CD4-positive, alpha-beta T cell treated with Interleukin-4 for 1 hour (primary cell): ENCODE measurements at regions not wholly inside any gene's neighbourhood (a gene's known extent, or its start where the extent isn't known, plus 50 kb on each side); places are given as distances from the start of the nearest gene placed in this dataset.
"Not testable (repeated sequence)": the region's sequence is repeated elsewhere in the genome, so short reads cannot be mapped to it uniquely, and the experiment has no call there.

ENCODE experiments used
- DNase-seq, 2 donors: peaks; one replicate each; pipeline ENCODE4 v3.0.0-alpha.2; 2020 to 2022

- peak; percentile 55 to 74 for DNase-seq
Observed at GRCh38 chr16:29157051-29157923, 172.4 kb downstream of the LAT start.

DNA sequence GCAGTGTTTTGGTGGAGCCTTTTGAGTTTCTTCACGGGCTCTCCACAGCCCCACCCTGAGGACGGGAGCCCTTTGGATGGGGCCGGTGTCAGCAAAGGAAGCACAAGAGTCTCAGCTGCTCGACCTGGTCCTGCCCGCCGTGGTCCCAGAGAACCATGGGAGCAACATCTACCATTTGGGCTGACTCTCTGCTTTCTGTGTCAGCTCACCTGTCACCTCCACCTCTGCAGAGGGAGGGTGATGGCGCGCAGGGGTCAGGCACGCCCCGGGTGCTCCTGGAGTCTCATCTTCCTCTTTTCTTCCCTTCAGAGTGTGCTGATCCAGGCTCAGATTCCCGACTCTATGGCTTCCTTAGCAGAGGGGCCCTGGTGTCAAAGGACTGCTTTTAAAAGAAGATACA lies 171.7 kb downstream of the LAT start:
- DNase-seq = no peak

DNA sequence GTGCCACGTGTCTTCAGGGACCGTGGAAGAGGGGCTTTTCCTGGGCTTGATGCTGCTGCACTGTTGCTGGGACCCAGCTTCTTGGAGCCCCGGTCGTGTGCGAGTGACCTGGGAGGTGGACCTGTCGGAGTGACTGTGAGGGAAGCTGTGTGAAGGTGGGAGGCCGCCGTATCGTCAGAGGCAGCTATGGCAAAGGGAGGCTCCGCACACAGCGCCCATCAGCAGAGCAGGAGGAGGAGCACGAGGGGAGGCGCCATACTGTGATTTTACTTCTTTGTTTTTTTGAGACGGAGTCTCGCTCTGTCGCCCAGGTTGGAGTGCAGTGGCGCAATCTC lies 171.0 kb downstream of the LAT start:
- not testable (repeated sequence) for DNase-seq

- DNase-seq = peak; percentile 22 to 57
Observed at GRCh38 chr16:29155131-29155865, 170.4 kb downstream of the LAT start.

DNA sequence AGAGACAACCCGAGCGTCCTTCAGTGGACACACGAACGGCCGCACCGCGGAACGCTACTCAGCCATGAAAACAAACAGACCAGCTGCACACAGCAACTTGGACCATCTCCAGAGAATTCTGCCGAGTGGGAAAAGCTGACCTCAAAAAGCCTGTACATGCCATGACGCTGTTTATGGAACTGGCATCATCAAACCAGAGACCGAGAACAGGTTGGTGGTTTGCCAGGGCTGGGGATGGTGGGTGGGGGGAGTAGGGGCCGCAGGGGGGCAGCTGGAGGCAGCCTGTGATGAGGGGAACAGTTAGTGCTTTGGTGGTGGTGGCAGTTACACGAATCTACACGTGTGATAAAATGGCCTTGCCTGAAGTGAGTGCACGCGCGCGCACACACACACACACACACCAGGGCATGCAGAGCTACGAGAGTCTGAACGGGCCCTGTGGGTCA lies 169.8 kb downstream of the LAT start:
- no peak for DNase-seq

DNA sequence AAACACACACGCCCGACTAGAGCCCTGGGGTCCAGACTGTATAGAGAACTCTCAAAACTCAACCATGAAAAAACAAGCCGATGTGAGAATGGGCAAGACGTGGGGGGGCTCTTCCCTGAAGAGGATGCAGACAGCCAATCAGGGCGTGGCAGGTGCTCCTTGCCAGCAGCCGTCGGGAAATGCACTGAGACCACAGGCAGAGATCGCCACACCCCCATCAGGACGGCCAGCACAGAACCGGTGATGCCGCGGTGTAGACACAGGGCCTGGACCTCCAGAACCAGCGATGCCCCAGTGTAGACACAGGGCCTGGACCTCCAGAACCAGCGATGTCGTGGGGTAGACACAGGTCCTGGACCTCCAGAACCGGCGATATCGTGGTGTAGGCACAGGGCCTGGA lies 169.2 kb downstream of the LAT start:
- DNase-seq = no peak

GRCh38 chr16:29153307-29153706 lies 168.5 kb downstream of the LAT start:
- DNase-seq = not testable (repeated sequence)

GRCh38 chr16:29152544-29153031 lies 167.7 kb downstream of the LAT start:
- not testable (repeated sequence) for DNase-seq

GRCh38 chr16:29151317-29151716 lies 166.5 kb downstream of the LAT start:
- DNase-seq = no peak

DNA sequence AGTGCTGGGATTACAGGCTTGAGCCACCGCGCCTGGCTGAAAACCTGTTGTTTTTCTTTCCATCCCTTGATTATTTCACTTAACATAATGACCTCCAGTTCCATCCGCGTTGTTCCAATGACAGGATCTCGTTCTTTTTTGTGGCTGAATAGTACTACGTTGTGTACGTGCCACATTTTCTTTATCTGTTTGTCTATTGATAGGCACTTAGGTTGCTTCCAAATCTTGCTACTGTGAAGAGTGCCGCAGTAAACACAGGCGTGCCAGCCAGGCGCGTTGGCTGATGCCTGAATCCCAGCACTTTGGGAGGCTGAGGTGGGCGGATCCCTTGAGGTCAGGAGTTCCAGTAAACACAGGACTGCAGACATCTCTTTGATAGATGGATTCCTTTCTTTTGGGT lies 165.1 kb downstream of the LAT start:
- DNase-seq = not testable (repeated sequence)

- peak; percentile 86 to 90 for DNase-seq
Observed at GRCh38 chr16:29148867-29149272, 164.0 kb downstream of the LAT start.

- DNase-seq = no peak
Observed at GRCh38 chr16:29148131-29148691, 163.4 kb downstream of the LAT start.

- not testable (repeated sequence) for DNase-seq
Observed at GRCh38 chr16:29147710-29148109, 162.9 kb downstream of the LAT start.

DNA sequence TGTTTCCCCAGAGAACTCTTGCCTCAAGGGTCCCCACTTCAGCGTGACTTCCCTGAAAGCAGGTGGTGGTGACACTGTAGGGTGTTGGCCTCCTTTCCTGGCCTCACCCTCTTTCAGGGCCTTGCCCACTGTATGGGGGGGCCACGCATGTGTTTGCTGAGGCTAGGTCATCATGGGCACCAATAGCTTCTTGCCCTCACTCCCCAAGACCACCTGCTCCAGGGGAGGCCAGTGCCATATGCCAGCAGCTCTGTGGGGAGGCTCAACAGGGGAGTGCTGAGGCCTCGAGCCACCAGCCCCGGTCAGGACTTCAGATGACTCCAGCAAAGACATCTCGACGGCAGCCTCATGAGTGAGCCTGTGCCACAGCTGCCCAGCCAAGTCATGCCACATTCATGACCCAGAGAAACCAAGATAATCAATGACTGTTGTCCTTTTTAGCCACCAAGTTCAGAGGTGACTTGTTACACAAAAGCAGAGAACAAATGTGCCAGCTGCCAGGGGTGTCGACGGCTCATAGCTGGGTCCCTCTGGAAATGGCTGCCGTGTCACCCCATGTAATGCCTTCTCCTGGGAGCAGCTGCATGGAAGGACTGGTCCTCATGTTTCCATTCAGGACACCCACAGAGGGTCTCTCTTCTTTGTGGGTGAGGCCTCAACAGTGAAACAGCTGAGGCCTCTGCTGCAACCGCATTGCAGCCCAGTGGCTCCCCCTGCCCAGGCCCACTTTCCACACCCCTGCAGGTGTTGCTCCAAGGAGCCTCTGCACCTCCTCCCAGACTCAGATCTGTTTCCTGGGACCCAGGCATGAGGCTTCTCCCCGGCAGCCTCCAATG lies 162.2 kb downstream of the LAT start:
- DNase-seq = not testable (repeated sequence)

DNA sequence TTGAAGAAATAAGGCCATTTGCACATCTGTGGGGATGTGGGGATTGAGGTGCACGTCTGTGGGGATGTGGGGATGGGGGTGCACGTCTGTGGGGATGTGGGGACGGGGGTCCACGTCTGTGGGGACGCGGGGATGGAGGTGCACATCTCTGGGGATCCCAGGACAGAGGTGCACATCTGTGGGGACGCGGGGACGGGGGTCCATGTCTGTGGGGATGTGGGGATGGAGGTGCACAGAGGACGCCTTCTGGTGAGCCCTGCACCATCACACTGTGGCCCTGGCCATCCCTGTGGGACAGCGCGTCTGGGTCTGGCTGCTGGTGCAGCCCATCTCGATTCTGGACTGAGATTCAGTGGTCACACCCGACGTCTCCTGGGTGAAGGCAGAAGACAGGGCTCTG lies 161.4 kb downstream of the LAT start:
- DNase-seq = no peak

GRCh38 chr16:29145486-29146225 lies 160.8 kb downstream of the LAT start:
- DNase-seq = not testable (repeated sequence)

GRCh38 chr16:29145086-29145485 lies 160.2 kb downstream of the LAT start:
- not testable (repeated sequence) for DNase-seq

DNA sequence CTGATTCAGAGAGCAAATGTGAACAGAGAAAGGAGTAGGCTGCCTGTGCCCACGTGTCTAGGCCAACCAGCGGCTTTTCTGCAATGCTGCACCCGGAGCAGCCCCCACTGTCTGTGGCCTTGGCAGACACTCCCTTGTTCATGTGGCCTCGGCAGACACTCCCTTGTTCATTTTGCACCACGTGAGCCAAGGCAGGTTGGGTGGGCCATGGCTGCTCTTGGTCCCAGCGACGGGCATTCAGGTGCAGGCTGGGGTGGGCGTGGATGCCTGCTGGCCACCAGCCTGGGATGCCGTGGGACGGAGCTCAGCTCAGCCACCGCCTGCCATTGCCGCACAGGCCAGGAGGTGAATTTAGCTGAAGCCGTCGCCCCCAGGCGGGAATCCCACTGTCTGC lies 159.8 kb downstream of the LAT start:
- DNase-seq = not testable (repeated sequence)

DNA sequence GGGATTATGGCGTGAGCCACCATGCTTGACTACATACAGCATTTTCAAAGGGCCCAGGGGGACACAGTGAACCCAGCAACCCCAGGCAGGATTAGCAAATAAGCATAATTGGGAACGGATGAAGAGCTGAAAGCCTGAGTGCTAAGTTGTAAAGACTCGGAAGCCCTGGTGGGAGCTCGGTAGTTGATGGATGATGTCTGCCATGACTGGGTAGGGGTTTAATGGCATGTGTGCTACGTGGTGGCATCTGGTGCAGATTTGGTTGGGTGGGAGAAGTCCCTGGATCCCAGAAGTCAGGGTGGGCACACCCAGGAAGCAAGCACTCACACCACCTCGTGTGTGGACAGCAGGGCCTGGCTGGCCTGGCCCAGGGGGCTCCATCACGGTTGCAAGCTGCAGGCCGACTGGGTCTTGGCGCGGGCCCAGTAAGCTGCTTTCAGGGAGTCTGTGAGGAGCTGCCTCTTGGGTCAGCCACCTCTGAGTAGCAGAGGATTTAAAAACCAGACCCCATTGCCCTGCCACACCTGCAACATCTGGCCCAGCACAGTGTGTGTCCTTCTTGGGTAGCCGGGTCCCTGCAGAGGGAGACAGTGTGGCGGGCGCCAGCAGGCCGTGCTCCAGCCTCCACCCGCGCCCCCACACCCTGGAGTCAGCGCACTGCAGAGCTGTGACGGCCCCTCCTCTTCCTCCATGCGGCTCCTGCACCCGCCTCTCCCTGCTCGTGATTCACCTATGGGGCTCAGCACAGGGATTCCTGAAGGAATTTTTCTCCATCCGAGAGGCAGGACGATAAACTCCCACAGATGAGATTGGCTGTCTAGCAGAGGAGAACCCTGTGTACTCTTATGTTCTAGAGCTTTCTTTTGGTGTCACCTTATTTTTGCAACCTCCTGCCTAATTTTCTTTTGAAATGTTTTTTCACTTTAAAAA lies 159.2 kb downstream of the LAT start:
- not testable (repeated sequence) for DNase-seq

GRCh38 chr16:29142506-29142905 lies 157.7 kb downstream of the LAT start:
- not testable (repeated sequence) for DNase-seq
